H1 (cell line): ENCODE measurements at regions not wholly inside any gene's neighbourhood (a gene's known extent, or its start where the extent isn't known, plus 50 kb on each side); places are given as distances from the start of the nearest gene placed in this dataset.

Experiments used
- CTCF ChIA-PET: fragments of 300-600 bp; sonication (Branson Sonifier 250); formaldehyde crosslinking; loops from one replicate; lab custom pipeline; 2021; ENCODE audit not compliant: partially characterized antibody; lab: Charles Lee
- POLR2A ChIA-PET: fragments of 300-600 bp; sonication (Branson Sonifier 250); formaldehyde crosslinking; loops from one replicate; lab custom pipeline; 2021; ENCODE audit warnings: inconsistent platforms; ENCODE audit not compliant: partially characterized antibody; lab: Charles Lee
- DNase-seq, 2 experiments: peaks; one replicate each; pipeline versions ENCODE4 v3.0.0 to v3.0.0-alpha.2; 2010 to 2022; ENCODE audit warnings: low spot score in 2 of 2, low read depth in 1 of 2, mixed read lengths in 1 of 2
- FAIRE-seq: peaks from 2 replicates; lab custom pipeline; 2011; peaks lifted over from hg19 to GRCh38; lab: Jason Lieb, UNC
- H2AFZ ChIP-seq: 2 replicates; pipeline ENCODE4 v1.8.1; 2012; ENCODE audit warnings: low read length, inconsistent platforms
- H2AK5ac ChIP-seq: 2 replicates; pipeline ENCODE4 v1.6.1; 2013; ENCODE audit warnings: low read depth, low read length
- H2BK120ac ChIP-seq: replicated peaks from 2 replicates; pipeline ENCODE3; 2013; ENCODE audit warnings: low read depth, low read length, inconsistent platforms
- H2BK12ac ChIP-seq: 2 replicates; pipeline ENCODE4 v1.6.1; 2013; ENCODE audit warnings: low read depth, low read length
- H2BK15ac ChIP-seq: 2 replicates; pipeline ENCODE4 v1.6.1; 2013; ENCODE audit warnings: low read length
- H2BK20ac ChIP-seq: 2 replicates; pipeline ENCODE4 v1.6.1; 2013; ENCODE audit warnings: low read length
- H2BK5ac ChIP-seq: 2 replicates; pipeline ENCODE4 v1.6.1; 2013; ENCODE audit warnings: low read depth, low read length
- H3K14ac ChIP-seq: 2 replicates; pipeline ENCODE4 v1.6.1; 2013; ENCODE audit warnings: inconsistent platforms; ENCODE audit not compliant: insufficient read length
- H3K18ac ChIP-seq: 2 replicates; pipeline ENCODE4 v1.6.1; 2013; ENCODE audit warnings: low read length; ENCODE audit errors: extremely low read depth
- H3K23ac ChIP-seq: 2 replicates; pipeline ENCODE4 v1.6.1; 2013; ENCODE audit warnings: inconsistent platforms; ENCODE audit not compliant: insufficient read length
- H3K23me2 ChIP-seq: 2 replicates; pipeline ENCODE4 v1.6.1; 2013; ENCODE audit warnings: low read depth, low read length
- H3K27ac ChIP-seq: 2 replicates; pipeline ENCODE4 v1.6.1; 2011; ENCODE audit warnings: low read depth, low read length, inconsistent platforms
- H3K27me3 ChIP-seq, 4 experiments: replicated peaks in 1 of 4; 1 replicate in 1 of 4; 2 replicates in 3 of 4; pipeline versions ENCODE4 v1.6.1 to v1.8.1; 2011 to 2013; ENCODE audit warnings: low read length in 3 of 4, mild to moderate bottlenecking in 3 of 4, inconsistent platforms in 2 of 4, mixed read lengths in 2 of 4, moderate library complexity in 1 of 4; ENCODE audit not compliant: control insufficient read depth in 3 of 4, insufficient read depth in 3 of 4; ENCODE audit errors: extremely low read depth in 1 of 4
- H3K36me3 ChIP-seq, 4 experiments: 2 replicates each; pipeline versions ENCODE4 v1.6.1 to v1.8.1; 2011 to 2013; ENCODE audit warnings: mild to moderate bottlenecking in 4 of 4, low read length in 3 of 4, moderate library complexity in 2 of 4, control low read depth in 1 of 4, inconsistent platforms in 1 of 4; ENCODE audit not compliant: insufficient read depth in 4 of 4, control insufficient read depth in 2 of 4
- H3K4ac ChIP-seq: replicated peaks from 2 replicates; pipeline ENCODE3; 2013; ENCODE audit warnings: low read length, low read depth, mixed read lengths, inconsistent platforms; ENCODE audit not compliant: insufficient read length
- H3K4me1 ChIP-seq, 4 experiments: replicated peaks in 1 of 4; 1 replicate in 1 of 4; 2 replicates in 3 of 4; pipeline versions ENCODE4 v1.6.1 to v1.8.1; 2011 to 2013; ENCODE audit warnings: low read length in 3 of 4, inconsistent platforms in 2 of 4, mixed read lengths in 1 of 4; ENCODE audit not compliant: insufficient read depth in 4 of 4, control insufficient read depth in 3 of 4
- H3K4me2 ChIP-seq, 2 experiments: 2 replicates each; pipeline versions ENCODE4 v1.6.1 to v1.8.1; 2011 to 2013; ENCODE audit warnings: low read depth in 2 of 2, low read length in 2 of 2, control low read depth in 1 of 2, inconsistent platforms in 1 of 2, mild to moderate bottlenecking in 1 of 2; ENCODE audit not compliant: insufficient read depth in 1 of 2
- H3K4me3 ChIP-seq, 4 experiments: fragments of 200-600, 300-600 bp in 1 of 4; sonication (generic), shearing (Covaris generic), sonication (Bioruptor Twin) in 1 of 4; 2 replicates each; pipeline versions ENCODE4 v1.5.1 to v1.8.1; 2011 to 2016; ENCODE audit warnings: low read length in 4 of 4, low read depth in 3 of 4, control low read depth in 2 of 4, inconsistent platforms in 2 of 4, mild to moderate bottlenecking in 2 of 4, mixed read lengths in 1 of 4, moderate library complexity in 1 of 4; ENCODE audit not compliant: insufficient read depth in 2 of 4; ENCODE audit errors: extremely low read depth in 1 of 4
- H3K56ac ChIP-seq: replicated peaks from 2 replicates; pipeline ENCODE3; 2013; ENCODE audit warnings: low read depth, mild to moderate bottlenecking, mixed read lengths, low read length, inconsistent platforms; ENCODE audit not compliant: insufficient read length
- H3K79me1 ChIP-seq: 2 replicates; pipeline ENCODE4 v1.6.1; 2013; ENCODE audit warnings: low read depth, low read length, control low read depth
- H3K79me2 ChIP-seq, 2 experiments: 2 replicates each; pipeline versions ENCODE4 v1.6.1 to v1.8.1; 2012 to 2013; ENCODE audit warnings: low read length in 2 of 2, mild to moderate bottlenecking in 2 of 2, inconsistent platforms in 1 of 2; ENCODE audit not compliant: insufficient read depth in 2 of 2, control insufficient read depth in 1 of 2
- H3K9ac ChIP-seq, 4 experiments: replicated peaks in 1 of 4; 1 replicate in 1 of 4; 2 replicates in 3 of 4; pipeline versions ENCODE4 v1.6.1 to v1.8.1; 2011 to 2013; ENCODE audit warnings: low read depth in 3 of 4, low read length in 3 of 4, control low read depth in 2 of 4, mild to moderate bottlenecking in 2 of 4, moderate library complexity in 2 of 4, inconsistent platforms in 1 of 4; ENCODE audit errors: extremely low read depth in 1 of 4
- H3K9me3 ChIP-seq, 2 experiments: 2 replicates each; pipeline versions ENCODE4 v1.6.1 to v1.8.1; 2012 to 2013; ENCODE audit warnings: mild to moderate bottlenecking in 2 of 2, moderate library complexity in 2 of 2, control low read depth in 1 of 2, inconsistent platforms in 1 of 2, low read depth in 1 of 2, low read length in 1 of 2, mixed read lengths in 1 of 2; ENCODE audit not compliant: insufficient read depth in 2 of 2
- H4K20me1 ChIP-seq, 2 experiments: replicated peaks in 1 of 2; 2 replicates each; pipeline versions ENCODE3 to v1.8.1; 2011 to 2013; ENCODE audit warnings: inconsistent platforms in 2 of 2, low read length in 2 of 2, mild to moderate bottlenecking in 1 of 2; ENCODE audit not compliant: insufficient read depth in 2 of 2, control insufficient read depth in 1 of 2
- H4K5ac ChIP-seq: 2 replicates; pipeline ENCODE4 v1.6.1; 2013; ENCODE audit warnings: low read length, low read depth, mixed read lengths, inconsistent platforms; ENCODE audit not compliant: insufficient read length
- H4K8ac ChIP-seq: 2 replicates; pipeline ENCODE4 v1.8.0; 2013; ENCODE audit warnings: mild to moderate bottlenecking, moderate library complexity, low read length, inconsistent platforms; ENCODE audit not compliant: insufficient read depth; ENCODE audit errors: extremely low read depth
- H4K91ac ChIP-seq: replicated peaks from 2 replicates; pipeline ENCODE3; 2013; ENCODE audit warnings: low read length, mixed read lengths, inconsistent platforms; ENCODE audit not compliant: insufficient read length
- CHD2 ChIP-seq: IDR thresholded peaks from 2 replicates; pipeline ENCODE4 v1.6.1; 2012; ENCODE audit warnings: low read length, improper control_type of control experiment
- FOSL1 ChIP-seq: IDR thresholded peaks from 2 replicates; pipeline ENCODE4 v1.6.1; 2011; ENCODE audit warnings: mild to moderate bottlenecking, low read depth, low read length, moderate library complexity; ENCODE audit not compliant: insufficient read depth
- GABPA ChIP-seq: IDR thresholded peaks from 2 replicates; pipeline ENCODE4 v1.6.1; 2011; ENCODE audit warnings: mild to moderate bottlenecking, low read length, moderate library complexity, borderline replicate concordance; ENCODE audit not compliant: insufficient read depth
- HDAC6 ChIP-seq: IDR thresholded peaks from one replicate; pipeline ENCODE4 v1.7.1; 2012; ENCODE audit warnings: low read depth, mild to moderate bottlenecking, inconsistent platforms, low read length, moderate library complexity
- KDM4A ChIP-seq: IDR thresholded peaks from one replicate; pipeline ENCODE4 v1.7.1; 2012; ENCODE audit warnings: low read depth, mild to moderate bottlenecking, moderate library complexity, low read length, inconsistent platforms; ENCODE audit not compliant: severe bottlenecking
- MAFK ChIP-seq: IDR thresholded peaks from 2 replicates; pipeline ENCODE4 v1.6.1; 2012; ENCODE audit warnings: low read depth, mild to moderate bottlenecking, improper control_type of control experiment, low read length
- NANOG ChIP-seq: IDR thresholded peaks from 2 replicates; pipeline ENCODE4 v1.6.1; 2011; ENCODE audit warnings: low read length, low read depth, mild to moderate bottlenecking, inconsistent platforms; ENCODE audit not compliant: insufficient read depth, poor library complexity, severe bottlenecking
- RAD21 ChIP-seq, 2 experiments: IDR thresholded peaks in 1 of 2; conservative IDR thresholded peaks in 1 of 2; 2 replicates each; pipeline ENCODE4 v1.6.1; 2011; ENCODE audit warnings: low read depth in 2 of 2, low read length in 2 of 2, improper control_type of control experiment in 1 of 2, inconsistent platforms in 1 of 2, mild to moderate bottlenecking in 1 of 2, moderate library complexity in 1 of 2
- SUZ12 ChIP-seq: fragments of 200-600 bp; sonication (generic); IDR thresholded peaks from 2 replicates; pipeline ENCODE4 v1.6.1; 2012; ENCODE audit warnings: mild to moderate bottlenecking, inconsistent platforms, low read length, moderate library complexity, mixed read lengths
- WGBS, 2 experiments: shearing (Covaris generic) in 1 of 2; methylation state at CpG; one replicate each; pipeline versions ENCODE4 v1.1.6 to v1.1.7; 2013 to 2015; ENCODE audit warnings: low lambda C conversion rate in 2 of 2, mixed read lengths in 2 of 2, inconsistent platforms in 1 of 2, low coverage in 1 of 2, missing lambda C conversion rate in 1 of 2; ENCODE audit not compliant: insufficient replicate concordance in 2 of 2, insufficient coverage in 1 of 2, insufficient read length in 1 of 2; ENCODE audit errors: extremely low coverage in 1 of 2, missing lambda C conversion rate in 1 of 2; 5-methylcytosine and 5-hydroxymethylcytosine counted together
- TF ChIP-seq, protein P1 (sequence below): IDR thresholded peaks from 2 replicates; pipeline ENCODE4 v1.6.1; 2012; ENCODE audit warnings: inconsistent platforms

DNA sequence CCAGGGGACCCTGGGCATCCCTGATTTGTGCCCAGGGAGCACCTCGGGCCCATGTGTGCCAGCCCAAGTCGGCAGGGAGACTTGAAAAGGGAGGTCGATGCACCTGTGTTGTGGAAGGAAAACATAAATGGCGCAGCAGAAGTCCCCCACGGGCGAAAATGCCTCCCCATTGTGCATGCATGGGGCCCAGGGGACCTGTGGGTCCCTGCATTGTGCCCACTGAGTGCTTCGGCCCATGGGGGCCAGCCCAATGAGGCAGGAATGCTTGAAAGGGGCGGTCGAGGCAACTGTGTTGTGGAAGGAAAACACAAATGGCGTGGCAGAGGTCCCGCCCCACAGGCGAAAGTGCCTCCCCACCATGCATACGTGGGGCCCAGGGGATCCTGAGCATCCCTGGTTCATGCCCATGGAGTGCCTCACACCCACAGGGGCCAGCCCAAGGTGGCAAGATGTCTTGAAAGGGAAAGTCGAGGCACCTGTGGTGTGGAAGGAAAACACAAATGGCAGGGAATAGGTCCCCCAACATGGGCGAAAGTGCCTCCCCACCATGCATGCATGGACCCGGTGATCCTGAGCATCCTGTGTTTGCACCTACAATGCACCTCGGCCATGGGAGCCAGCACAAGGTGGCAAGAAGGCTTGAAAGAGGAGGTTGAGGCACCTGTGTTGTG, 368.0 kb downstream of the ALG10 start:
- H3K23me2 ChIP-seq = no peaks in the 10 kb centered on the region
- H2BK15ac ChIP-seq = no peak overlapping the region
- no peaks in the 10 kb centered on the region for H3K4me1 ChIP-seq
- TF ChIP-seq, protein P1, sequence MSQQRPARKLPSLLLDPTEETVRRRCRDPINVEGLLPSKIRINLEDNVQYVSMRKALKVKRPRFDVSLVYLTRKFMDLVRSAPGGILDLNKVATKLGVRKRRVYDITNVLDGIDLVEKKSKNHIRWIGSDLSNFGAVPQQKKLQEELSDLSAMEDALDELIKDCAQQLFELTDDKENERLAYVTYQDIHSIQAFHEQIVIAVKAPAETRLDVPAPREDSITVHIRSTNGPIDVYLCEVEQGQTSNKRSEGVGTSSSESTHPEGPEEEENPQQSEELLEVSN = no peak
- no peak for TF ChIP-seq HDAC6
- TF ChIP-seq CHD2 = no peak
- no peak for TF ChIP-seq MAFK
- no peak for TF ChIP-seq FOSL1
- TF ChIP-seq SUZ12 = no peak
- no peak for TF ChIP-seq NANOG
- TF ChIP-seq GABPA = no peak
- TF ChIP-seq KDM4A = no peak
- no peak for TF ChIP-seq RAD21 (IDR thresholded peaks at IDR 0.05 in 1 of 2, conservative IDR thresholded peaks at IDR 0.05 in 1 of 2; ENCODE audit: low read depth in 2 of 2, low read length in 2 of 2)
- no peak overlapping the region for H2BK20ac ChIP-seq
- no peak overlapping the region for H3K14ac ChIP-seq
- no peaks in the 10 kb centered on the region for H3K27me3 ChIP-seq
- H3K9ac ChIP-seq = no peak overlapping the region
- no peak overlapping the region for H2BK12ac ChIP-seq
- CTCF ChIA-PET = no interaction called here
- no peak overlapping the region for H3K27ac ChIP-seq
- H2AK5ac ChIP-seq = no peak overlapping the region
- H3K56ac ChIP-seq = no peak overlapping the region
- no peak overlapping the region for H3K23ac ChIP-seq
- H3K36me3 ChIP-seq = no peaks in the 10 kb centered on the region
- H2AFZ ChIP-seq = no peak overlapping the region
- no peak overlapping the region for H4K5ac ChIP-seq
- H3K4ac ChIP-seq = no peak overlapping the region
- H3K79me2 ChIP-seq = no peaks in the 10 kb centered on the region
- no peak overlapping the region for H3K4me2 ChIP-seq
- WGBS, 2 experiments = 80% methylated on average over 12 of the region's 17 CpGs; no CpG with 5 or more reads in 1 of the 2 experiments
- no peak overlapping the region for H2BK5ac ChIP-seq
- H4K8ac ChIP-seq = no peak overlapping the region
- no peak for DNase-seq
- no peaks in the 10 kb centered on the region for H3K79me1 ChIP-seq
- no peak overlapping the region for H2BK120ac ChIP-seq
- H3K4me3 ChIP-seq = no peak overlapping the region
- POLR2A ChIA-PET = no interaction called here
- H3K9me3 ChIP-seq = peaks cover 86 to 100% of the 10 kb centered on the region in 2 experiments
- H4K91ac ChIP-seq = no peak overlapping the region
- H3K18ac ChIP-seq = no peak overlapping the region
- no peak for FAIRE-seq
- no peaks in the 10 kb centered on the region for H4K20me1 ChIP-seq
